Common myeloid progenitor, CD34-positive (primary cell): ENCODE measurements at regions not wholly inside any gene's neighbourhood (a gene's known extent, or its start where the extent isn't known, plus 50 kb on each side); places are given as distances from the start of the nearest gene placed in this dataset.
A peak's percentile ranks its signal among the peaks of the same experiment; 100 is the strongest.

Source experiments
- CTCF ChIA-PET: fragments of 350-600 bp; sonication (Branson Sonifier 250); formaldehyde crosslinking; loops from one replicate; lab custom pipeline; 2021; ENCODE audit warnings: antibody characterized with exemption; lab: Charles Lee
- POLR2A ChIA-PET: fragments of 350-600 bp; sonication (Branson Sonifier 250); formaldehyde crosslinking; loops from one replicate; lab custom pipeline; 2021; ENCODE audit warnings: antibody characterized with exemption; lab: Charles Lee
- DNase-seq, 3 donors: peaks; one replicate each; pipeline versions ENCODE4 v3.0.0 to v3.0.0-alpha.2; 2013
- H3K27ac ChIP-seq, 2 experiments: 1 replicate in 1 of 2; 2 replicates in 1 of 2; pipeline ENCODE4 v1.7.0; 2013; ENCODE audit warnings: inconsistent platforms in 2 of 2, low read length in 2 of 2, mild to moderate bottlenecking in 2 of 2, low read depth in 1 of 2, moderate library complexity in 1 of 2; ENCODE audit not compliant: severe bottlenecking in 2 of 2, insufficient read depth in 1 of 2, poor library complexity in 1 of 2
- H3K27me3 ChIP-seq, 5 experiments: replicated peaks in 2 of 5; 1 replicate in 3 of 5; 2 replicates in 2 of 5; pipeline versions ENCODE4 v1.6.1 to v1.7.0; 2013; ENCODE audit warnings: low read length in 4 of 5, mild to moderate bottlenecking in 2 of 5, moderate library complexity in 2 of 5, inconsistent platforms in 1 of 5; ENCODE audit not compliant: insufficient read depth in 5 of 5, control insufficient read depth in 4 of 5
- H3K36me3 ChIP-seq, 4 experiments: 1 replicate in 2 of 4; 2 replicates in 2 of 4; pipeline versions ENCODE4 v1.6.1 to v1.7.0; 2013; ENCODE audit warnings: low read length in 3 of 4, control low read depth in 1 of 4, mild to moderate bottlenecking in 1 of 4; ENCODE audit not compliant: control insufficient read depth in 4 of 4, insufficient read depth in 4 of 4
- H3K4me1 ChIP-seq, 4 experiments: 1 replicate in 3 of 4; 2 replicates in 1 of 4; pipeline versions ENCODE4 v1.6.1 to v1.7.1; 2013; ENCODE audit warnings: low read length in 3 of 4, mild to moderate bottlenecking in 3 of 4, control low read depth in 1 of 4, inconsistent platforms in 1 of 4, moderate library complexity in 1 of 4; ENCODE audit not compliant: control insufficient read depth in 4 of 4, insufficient read depth in 4 of 4; ENCODE audit errors: control extremely low read depth in 1 of 4
- H3K4me3 ChIP-seq, 7 experiments: 1 replicate in 4 of 7; 2 replicates in 3 of 7; pipeline versions ENCODE4 v1.5.1 to v1.7.0; 2013; ENCODE audit warnings: mild to moderate bottlenecking in 7 of 7, low read length in 6 of 7, moderate library complexity in 6 of 7, inconsistent platforms in 2 of 7, low read depth in 2 of 7, control low read depth in 1 of 7; ENCODE audit not compliant: insufficient read depth in 4 of 7, control insufficient read depth in 1 of 7; ENCODE audit errors: extremely low read depth in 1 of 7
- H3K9me3 ChIP-seq, 5 experiments: 1 replicate in 4 of 5; 2 replicates in 1 of 5; pipeline versions ENCODE4 v1.6.1 to v1.7.1; 2013; ENCODE audit warnings: low read length in 4 of 5, mild to moderate bottlenecking in 2 of 5, inconsistent platforms in 1 of 5, low read depth in 1 of 5, moderate library complexity in 1 of 5; ENCODE audit not compliant: control insufficient read depth in 4 of 5, insufficient read depth in 2 of 5; ENCODE audit errors: control extremely low read depth in 1 of 5
- WGBS: methylation state at CpG from one replicate; pipeline ENCODE4 v1.1.5; 2013; ENCODE audit not compliant: insufficient coverage; 5-methylcytosine and 5-hydroxymethylcytosine counted together

DNA sequence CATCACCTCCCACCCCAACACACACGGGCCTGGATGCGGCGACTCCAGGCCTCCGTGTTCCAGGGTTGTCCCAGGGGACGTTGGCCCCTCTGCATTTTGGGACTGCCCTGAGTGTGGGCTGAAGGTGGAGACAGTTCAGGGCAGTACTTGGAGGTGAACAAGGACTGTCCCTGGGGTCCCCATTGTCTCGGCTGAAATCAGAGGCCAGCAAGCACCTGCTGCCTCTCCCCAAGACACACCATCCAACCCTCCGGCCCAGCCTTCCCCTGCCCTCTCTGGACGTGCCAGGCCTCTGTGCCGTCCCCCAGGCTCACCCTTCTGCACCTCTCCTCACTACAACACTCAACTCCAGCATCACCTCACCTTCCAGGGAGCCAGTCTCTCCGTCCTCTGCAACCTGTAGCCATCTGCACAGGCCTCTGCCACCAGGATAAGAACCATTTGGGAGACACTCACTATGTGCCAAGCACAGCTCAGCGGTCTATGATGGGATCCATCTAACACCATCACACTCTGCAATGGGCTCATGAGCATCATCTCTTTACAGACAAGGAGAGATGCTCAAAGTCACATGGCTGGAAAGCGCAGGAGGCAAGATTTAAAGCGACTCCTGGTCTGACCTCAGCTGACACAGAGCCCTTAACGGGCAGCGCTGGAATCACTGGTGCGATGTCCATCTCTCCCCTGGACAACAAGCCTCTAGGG is 104.5 kb upstream of the SEC14L1 start:
- 90% methylated on average over 15 of the region's 16 CpGs for WGBS
- peaks cover 0 to 3% (median 0%) of the 10 kb centered on the region in 5 experiments for H3K27me3 ChIP-seq
- H3K4me3 ChIP-seq: no peak overlapping the region
- H3K27ac ChIP-seq: no peak overlapping the region
- POLR2A ChIA-PET: interaction anchor here (2.0 kb wide), 1 partner anchor 15 kb away, joined by 5 read pairs; no protein-coding TSS in a partner anchor
- peaks cover 0 to 9% (median 6%) of the 10 kb centered on the region in 5 experiments for H3K9me3 ChIP-seq
- H3K36me3 ChIP-seq: no peaks in the 10 kb centered on the region
- CTCF ChIA-PET: interaction anchor here (0.9 to 2.6 kb wide), 4 partner anchors 13 to 22 kb away, joined by 3 to 21 read pairs (median 3); no protein-coding TSS in a partner anchor
- DNase-seq: no peak
- peaks cover 0 to 21% (median 14%) of the 10 kb centered on the region in 4 experiments for H3K4me1 ChIP-seq

DNA sequence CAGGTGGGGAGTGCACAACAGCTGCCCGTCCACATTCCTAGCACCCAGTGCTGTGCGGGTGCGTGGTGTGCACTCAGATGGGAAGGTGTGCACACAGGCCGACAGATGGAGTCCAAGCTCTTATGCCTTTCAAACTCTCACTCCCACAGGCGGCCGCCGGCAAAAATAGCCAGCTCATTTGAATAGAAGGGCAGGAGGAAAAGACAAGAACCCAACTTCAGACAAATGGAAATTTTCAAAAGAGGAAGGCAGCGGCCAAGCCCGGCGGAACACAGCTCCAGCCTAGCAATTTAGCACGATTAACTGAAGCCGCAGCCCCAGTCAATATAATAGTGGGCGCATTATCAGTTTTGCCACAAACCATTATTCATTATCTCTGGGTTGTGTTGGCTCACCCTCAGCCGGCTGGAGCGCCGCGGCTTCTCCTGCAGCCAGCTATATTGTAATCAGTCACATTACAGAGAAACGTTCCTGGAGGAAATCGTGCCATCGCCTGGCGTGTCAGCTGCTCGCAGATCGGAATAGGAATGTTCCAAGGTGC is 103.9 kb upstream of the SEC14L1 start:
- Histone ChIP-seq H3K4me3 (peak overlapping the region in 4 of 7 experiments; percentile 16 to 52 (median 34)), H3K36me3 (no peaks in the 10 kb centered on the region), H3K4me1 (peaks cover 0 to 21% (median 14%) of the 10 kb centered on the region in 4 experiments), H3K9me3 (peaks cover 0 to 5% (median 3%) of the 10 kb centered on the region in 5 experiments), H3K27ac (no peak overlapping the region), H3K27me3 (peaks cover 0 to 3% (median 0%) of the 10 kb centered on the region in 5 experiments)
- POLR2A ChIA-PET: interaction anchor here (0.7 to 2.0 kb wide), 2 partner anchors 14 to 1672 kb away, joined by 3 to 5 read pairs; no protein-coding TSS in a partner anchor
- peak; percentile 43 to 68 (median 61) for DNase-seq
- WGBS: 23% methylated on average over 13 of the region's 23 CpGs
- CTCF ChIA-PET: interaction anchor here (0.6 to 2.6 kb wide), 7 partner anchors 13 to 53 kb away, joined by 3 to 21 read pairs (median 3); no protein-coding TSS in a partner anchor

DNA sequence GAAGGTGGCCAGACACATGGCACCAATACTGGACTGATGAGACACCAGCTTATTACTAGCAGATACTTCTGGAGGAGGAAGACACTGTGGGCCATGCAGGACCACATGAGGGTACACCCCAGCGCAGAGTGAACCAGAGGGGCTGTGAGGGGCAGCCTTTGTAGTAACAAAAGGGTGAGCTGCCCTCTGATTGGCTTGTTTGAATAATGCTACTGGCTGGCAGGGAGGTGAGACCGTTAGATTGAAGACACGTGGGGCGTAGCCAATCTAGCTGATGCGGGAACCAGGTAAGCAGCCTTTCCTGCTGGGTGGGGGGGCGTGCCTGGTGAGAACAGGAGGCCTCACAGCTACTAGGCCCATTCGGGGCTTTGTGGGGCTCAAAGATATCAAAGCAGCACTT is 102.8 kb upstream of the SEC14L1 start:
- H3K36me3 ChIP-seq: no peaks in the 10 kb centered on the region
- POLR2A ChIA-PET: no interaction called here
- H3K4me1 ChIP-seq: peaks cover 0 to 21% (median 14%) of the 10 kb centered on the region in 4 experiments
- peaks cover 0 to 3% (median 0%) of the 10 kb centered on the region in 5 experiments for H3K27me3 ChIP-seq
- DNase-seq: no peak
- WGBS: 93% methylated on average over 6 of the region's 7 CpGs
- CTCF ChIA-PET: interaction anchor here (0.6 to 2.6 kb wide), 7 partner anchors 12 to 375 kb away, joined by 3 to 21 read pairs (median 3); no protein-coding TSS in a partner anchor
- no peaks in the 10 kb centered on the region for H3K9me3 ChIP-seq
- H3K27ac ChIP-seq: no peak overlapping the region
- H3K4me3 ChIP-seq: no peak overlapping the region

DNA sequence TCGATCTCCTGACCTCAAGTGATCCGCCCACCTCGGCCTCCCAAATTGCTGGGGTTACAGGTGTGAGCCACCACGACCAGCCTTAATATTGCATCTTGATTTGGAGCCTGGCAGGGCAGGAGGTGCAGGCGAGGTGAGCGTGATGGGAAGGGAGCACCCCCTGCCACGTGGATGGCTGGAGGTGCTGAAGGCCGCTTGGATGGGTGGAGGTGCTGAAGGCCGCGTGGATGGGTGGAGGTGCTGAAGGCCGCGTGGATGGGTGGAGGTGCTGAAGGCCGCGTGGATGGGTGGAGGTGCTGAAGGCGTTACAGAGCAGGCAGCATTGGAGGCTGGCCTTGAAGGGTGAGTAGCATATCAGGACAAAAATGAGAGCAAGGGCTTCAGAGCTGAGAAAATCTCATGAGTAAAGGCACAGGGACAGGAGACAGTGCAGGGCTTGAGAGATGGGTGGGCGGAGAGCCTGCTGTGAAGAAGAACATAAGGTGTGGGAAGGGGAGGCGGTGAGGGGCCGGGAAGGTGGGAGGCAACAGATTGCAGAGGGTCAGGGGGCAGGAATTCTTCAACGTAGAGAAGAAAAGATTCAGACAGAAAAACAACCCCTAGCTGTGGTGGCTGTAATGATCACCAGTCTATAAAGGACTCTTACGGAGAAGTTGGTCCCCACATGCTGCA is 101.7 kb upstream of the SEC14L1 start:
- H3K9me3 ChIP-seq: no peaks in the 10 kb centered on the region
- ChIA-PET POLR2A (no interaction called here), CTCF (interaction anchor here (1.8 kb wide), 1 partner anchor 27 kb away, joined by 5 read pairs; no protein-coding TSS in a partner anchor)
- H3K27ac ChIP-seq: no peak overlapping the region
- H3K4me1 ChIP-seq: peaks cover 0 to 21% (median 14%) of the 10 kb centered on the region in 4 experiments
- DNase-seq: no peak
- H3K4me3 ChIP-seq: no peak overlapping the region
- 97% methylated on average over 18 of the region's 20 CpGs for WGBS
- peaks cover 0 to 3% (median 0%) of the 10 kb centered on the region in 5 experiments for H3K27me3 ChIP-seq
- no peaks in the 10 kb centered on the region for H3K36me3 ChIP-seq

DNA sequence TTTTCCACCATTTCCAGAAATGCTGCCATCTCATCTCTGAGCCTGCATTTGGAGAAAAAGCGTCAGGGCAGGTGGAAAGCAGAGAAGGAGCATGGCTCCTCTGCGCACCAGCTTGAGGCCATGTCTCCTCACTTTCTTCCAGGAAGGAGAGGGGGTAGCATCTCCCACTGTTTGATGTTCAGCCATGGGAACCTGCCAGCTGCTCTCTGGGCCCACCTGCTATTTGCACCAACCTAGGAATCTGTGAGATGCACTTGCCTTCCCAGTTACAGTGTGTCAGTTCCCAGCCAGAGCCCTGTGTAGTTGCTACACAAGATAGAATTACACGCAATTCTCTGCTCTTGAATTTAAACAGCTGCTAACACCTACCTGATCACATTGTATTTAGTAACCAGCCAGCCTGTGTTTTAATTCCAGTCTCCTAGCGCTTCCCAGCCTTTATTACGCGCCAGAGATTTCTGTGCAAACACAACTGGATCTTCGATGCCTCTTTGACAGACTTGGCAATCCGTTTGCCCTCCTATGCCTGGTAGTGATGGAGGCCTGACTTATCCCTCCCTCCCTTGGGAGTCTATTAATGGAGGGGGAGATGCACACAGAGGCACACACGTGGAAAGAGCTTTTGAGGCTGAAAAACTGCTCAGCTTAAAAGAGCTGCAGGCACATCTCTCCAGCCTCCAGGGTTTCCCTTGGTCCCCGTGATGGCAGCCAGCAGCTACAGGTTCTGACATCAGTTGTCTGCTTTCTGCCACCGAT is 98.1 kb upstream of the SEC14L1 start:
- H3K36me3 ChIP-seq: no peaks in the 10 kb centered on the region
- WGBS: 95% methylated on average over 9 of the region's 11 CpGs
- POLR2A ChIA-PET: no interaction called here
- CTCF ChIA-PET: interaction anchor here (1.1 kb wide), 1 partner anchor 14 kb away, joined by 3 read pairs; no protein-coding TSS in a partner anchor
- DNase-seq: no peak
- peaks cover 0 to 5% (median 3%) of the 10 kb centered on the region in 5 experiments for H3K27me3 ChIP-seq
- no peak overlapping the region for H3K4me3 ChIP-seq
- no peaks in the 10 kb centered on the region for H3K9me3 ChIP-seq
- H3K27ac ChIP-seq: no peak overlapping the region
- H3K4me1 ChIP-seq: peaks cover 0 to 6% (median 5%) of the 10 kb centered on the region in 4 experiments

DNA sequence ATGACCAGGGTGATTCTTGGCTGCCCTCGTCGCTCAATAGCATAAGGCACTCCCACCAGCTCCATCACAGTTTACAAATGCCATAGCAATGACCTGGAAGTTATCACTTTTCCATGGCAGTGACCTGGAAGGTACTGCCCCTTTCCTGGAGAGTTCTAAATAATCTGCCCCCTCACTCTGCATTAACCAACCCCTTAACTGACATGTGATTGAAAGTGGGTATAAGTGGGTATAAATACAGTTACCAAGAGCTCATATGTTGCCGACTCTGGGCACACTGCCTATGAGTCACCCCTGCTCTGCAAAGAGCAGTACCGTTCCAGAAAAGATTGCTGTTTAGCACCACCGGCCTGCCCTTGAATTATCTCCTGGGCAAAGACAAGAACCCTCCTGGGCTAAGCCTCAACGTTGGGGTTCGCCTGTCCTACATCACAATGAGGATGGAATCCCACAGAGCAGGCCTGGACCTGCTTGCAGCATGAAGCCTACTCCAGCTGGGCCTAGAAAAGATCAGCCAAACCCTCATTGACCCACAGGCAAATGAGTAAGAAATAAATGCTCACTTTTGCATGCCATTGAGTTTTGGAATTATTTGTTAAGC is 95.2 kb upstream of the SEC14L1 start:
- DNase-seq: no peak
- CTCF ChIA-PET: interaction anchor here (1.3 to 3.0 kb wide), 2 partner anchors 12 to 22 kb away, joined by 3 to 15 read pairs; no protein-coding TSS in a partner anchor
- H3K4me3 ChIP-seq: no peak overlapping the region
- WGBS: 87% methylated on average over 6 of the region's 7 CpGs
- H3K36me3 ChIP-seq: no peaks in the 10 kb centered on the region
- no peak overlapping the region for H3K27ac ChIP-seq
- POLR2A ChIA-PET: no interaction called here
- H3K9me3 ChIP-seq: no peaks in the 10 kb centered on the region
- no peaks in the 10 kb centered on the region for H3K4me1 ChIP-seq
- H3K27me3 ChIP-seq: peaks cover 0 to 11% (median 0%) of the 10 kb centered on the region in 5 experiments
